ENCODE measurements at regions not wholly inside any gene's neighbourhood (a gene's known extent, or its start where the extent isn't known, plus 50 kb on each side); places are given as distances from the start of the nearest gene placed in this dataset.

DNA sequence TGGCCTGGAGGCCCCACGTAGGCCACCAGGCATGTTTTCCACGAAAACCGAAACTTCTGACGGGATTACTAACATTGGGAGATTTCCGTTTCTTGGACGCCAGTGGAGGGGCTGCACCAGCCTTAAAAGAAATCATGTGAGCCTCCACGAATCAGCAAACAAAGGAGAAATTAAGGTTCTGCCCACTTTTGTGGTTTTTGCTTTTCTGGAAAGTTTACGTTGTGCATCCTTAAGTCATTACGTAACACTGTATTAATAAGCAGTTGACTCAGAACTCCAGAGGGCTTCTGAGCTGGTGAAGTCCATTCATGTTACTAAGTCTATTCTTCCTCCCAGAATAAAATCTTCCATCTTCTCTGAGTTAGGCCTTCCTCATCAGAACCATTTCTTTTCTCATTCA, 168.5 kb downstream of the PSMG1 start:
- TF ChIP-seq, protein P1, sequence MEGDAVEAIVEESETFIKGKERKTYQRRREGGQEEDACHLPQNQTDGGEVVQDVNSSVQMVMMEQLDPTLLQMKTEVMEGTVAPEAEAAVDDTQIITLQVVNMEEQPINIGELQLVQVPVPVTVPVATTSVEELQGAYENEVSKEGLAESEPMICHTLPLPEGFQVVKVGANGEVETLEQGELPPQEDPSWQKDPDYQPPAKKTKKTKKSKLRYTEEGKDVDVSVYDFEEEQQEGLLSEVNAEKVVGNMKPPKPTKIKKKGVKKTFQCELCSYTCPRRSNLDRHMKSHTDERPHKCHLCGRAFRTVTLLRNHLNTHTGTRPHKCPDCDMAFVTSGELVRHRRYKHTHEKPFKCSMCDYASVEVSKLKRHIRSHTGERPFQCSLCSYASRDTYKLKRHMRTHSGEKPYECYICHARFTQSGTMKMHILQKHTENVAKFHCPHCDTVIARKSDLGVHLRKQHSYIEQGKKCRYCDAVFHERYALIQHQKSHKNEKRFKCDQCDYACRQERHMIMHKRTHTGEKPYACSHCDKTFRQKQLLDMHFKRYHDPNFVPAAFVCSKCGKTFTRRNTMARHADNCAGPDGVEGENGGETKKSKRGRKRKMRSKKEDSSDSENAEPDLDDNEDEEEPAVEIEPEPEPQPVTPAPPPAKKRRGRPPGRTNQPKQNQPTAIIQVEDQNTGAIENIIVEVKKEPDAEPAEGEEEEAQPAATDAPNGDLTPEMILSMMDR (IDR thresholded peaks at IDR 0.05) = no peak
- TF ChIP-seq POLR2A (IDR thresholded peaks at IDR 0.05) = no peak
